DND-41 (cell line): ENCODE measurements at regions not wholly inside any gene's neighbourhood (a gene's known extent, or its start where the extent isn't known, plus 50 kb on each side); places are given as distances from the start of the nearest gene placed in this dataset.

Source experiments
- CTCF ChIP-seq: IDR thresholded peaks from 2 replicates; pipeline ENCODE4 v1.5.1; 2012; ENCODE audit warnings: borderline replicate concordance, low read length, moderate library complexity, mild to moderate bottlenecking; ENCODE audit not compliant: poor library complexity, severe bottlenecking; ENCODE audit errors: extremely low read depth
- EZH2 ChIP-seq: IDR thresholded peaks from 3 replicates; pipeline ENCODE4 v1.6.1; 2012; ENCODE audit warnings: borderline replicate concordance, low read depth, mild to moderate bottlenecking, moderate library complexity, low read length, inconsistent platforms; ENCODE audit not compliant: severe bottlenecking

DNA sequence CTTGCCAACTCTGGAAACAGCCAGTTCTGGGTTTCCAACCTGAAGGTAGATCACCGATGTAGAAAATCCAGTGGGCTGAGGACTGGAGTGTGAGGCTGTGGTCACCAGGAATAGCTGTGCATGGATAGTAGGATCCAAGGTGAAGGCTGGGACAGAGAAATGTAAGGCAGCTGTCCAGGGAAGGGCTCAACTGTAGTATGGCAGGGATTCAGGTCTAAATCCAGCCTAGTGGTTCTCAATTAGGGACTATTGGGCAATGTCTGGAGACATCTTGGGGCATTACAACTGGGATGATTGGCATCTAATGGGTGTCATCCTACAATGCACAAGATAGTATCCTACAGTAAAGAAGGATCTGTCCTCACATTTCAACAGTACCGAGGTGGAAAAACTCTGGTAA is 67.7 kb upstream of the RUNX1 start:
- TF ChIP-seq CTCF = no peak
- no peak for TF ChIP-seq EZH2
